ENCODE measurements at regions not wholly inside any gene's neighbourhood (a gene's known extent, or its start where the extent isn't known, plus 50 kb on each side); places are given as distances from the start of the nearest gene placed in this dataset.

DNA sequence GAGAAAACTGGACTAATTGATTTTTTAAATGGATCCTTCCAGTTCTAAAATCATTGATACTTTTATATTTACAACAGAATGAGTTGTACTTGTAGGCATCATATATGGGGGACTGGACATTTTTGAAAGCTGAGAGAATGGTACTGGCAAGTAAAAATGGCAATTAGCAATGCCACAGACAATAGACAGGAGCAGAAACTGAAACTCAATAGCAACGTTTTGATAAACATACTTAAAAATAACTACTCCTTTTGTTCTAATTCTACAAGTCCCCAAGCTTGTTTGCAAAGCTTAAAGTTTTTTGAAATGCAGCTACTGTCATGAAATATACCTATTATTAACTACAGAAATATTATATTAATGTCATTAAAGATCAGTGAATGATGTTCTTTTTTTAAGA lies 52.8 kb upstream of the FBXL7 start:
- FAIRE-seq, result no peak

DNA sequence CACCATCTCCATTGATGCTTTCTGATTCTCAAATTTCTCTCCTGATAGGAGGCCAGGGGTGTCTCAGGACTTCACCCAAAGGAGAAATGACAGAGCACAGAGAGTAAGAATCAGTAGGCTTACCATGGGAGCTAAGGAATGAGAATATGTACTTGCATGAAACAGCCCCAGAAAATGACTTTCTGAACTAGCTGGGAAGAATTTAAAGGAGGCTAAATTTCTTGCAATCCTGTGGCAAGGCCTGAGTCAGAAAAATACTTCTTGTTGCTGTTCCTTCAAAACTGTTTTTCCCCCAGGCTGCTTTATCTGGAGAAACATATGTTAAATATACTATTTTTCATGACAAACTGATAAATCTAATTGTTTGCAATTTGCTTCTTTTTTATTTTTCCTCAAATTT lies 53.4 kb upstream of the FBXL7 start:
- no peak for FAIRE-seq

DNA sequence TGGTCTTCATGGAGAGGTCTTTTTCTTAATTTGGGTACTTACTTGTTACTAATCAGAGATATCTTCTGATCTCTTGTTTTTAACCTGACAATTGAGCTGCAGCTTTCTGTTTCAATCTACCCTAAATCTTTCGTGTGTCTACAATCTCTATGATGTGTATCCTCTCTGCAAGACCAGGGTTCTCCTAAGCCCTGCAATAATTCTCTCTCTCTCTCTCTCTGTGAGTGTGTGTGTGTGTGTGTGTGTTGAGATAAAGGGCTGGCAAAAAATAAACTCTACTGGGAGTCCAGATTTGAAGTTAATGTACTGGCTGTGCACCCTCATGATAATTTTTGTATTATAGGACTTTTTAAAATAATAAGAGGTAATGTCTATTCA lies 57.8 kb upstream of the FBXL7 start:
- no peak for FAIRE-seq

DNA sequence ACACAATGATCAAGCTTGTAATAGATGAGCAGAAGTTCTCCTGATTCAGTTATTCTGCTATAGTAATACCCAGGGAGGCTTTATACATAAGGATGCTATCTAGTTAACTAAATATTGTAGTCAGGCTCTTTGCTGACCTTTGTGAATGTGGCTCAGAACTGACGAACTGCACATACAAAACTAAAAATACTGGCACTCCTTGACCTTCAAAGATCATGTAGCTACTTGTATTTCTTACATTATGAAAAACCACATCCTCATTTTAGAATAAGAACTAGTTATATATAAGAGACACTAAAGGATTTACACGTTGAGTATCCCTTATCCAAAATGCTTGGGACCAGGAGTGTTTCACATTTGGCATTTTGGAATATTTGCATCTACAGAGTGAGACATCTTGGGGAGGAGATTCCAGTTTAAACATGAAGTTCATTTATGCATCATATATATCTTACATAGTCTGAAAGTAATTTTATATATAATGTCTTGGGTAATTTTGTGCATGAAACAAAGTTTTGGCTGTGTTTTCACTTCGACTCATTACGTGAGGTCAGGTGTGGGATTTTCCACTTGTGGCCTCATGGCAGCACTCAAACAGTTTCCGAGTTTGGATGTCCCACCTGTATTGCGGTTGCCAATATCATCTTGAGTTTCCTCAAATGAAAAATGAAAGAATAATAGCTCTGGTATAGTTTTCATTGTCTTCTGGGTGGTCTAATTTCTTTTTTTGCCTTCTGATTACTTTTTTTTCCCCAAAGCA lies 58.4 kb upstream of the FBXL7 start:
- no peak for FAIRE-seq

DNA sequence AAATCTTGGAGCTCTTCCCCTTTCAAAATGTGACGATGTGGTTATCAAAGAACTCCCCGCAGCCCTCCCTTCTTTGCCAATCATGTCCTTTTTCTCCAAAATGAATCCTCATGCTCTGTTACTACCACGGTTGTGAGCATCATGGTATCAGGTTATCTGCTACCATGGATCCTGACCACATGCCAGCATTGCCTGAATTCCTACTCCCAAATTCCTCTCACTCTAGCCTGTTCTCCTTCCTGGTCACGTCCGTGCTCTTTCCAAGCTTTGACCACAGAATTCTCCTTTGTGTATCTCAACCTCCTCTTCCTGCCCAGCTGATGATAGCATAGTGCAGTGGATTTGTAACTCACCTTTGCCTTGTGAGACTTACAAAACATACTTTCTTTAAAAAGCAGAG lies 59.5 kb upstream of the FBXL7 start:
- FAIRE-seq, result no peak

DNA sequence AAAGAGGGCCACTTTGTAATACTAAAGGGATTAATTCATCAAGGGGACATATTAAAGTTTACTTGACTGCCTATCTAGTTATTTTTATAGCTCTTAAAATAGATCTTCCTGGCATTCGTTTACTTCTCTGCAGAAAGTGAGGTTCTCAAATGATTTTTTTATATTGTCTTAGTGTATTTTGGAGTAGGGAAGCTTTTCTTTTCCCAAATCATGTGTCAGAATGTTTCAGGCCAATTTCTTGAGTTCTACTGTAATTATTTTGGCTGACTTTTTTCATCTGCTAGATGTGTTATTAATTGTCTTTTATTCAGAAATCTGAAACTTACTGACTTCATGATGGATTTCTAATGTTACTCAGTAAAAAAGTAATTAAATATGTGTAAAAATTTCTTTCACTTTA lies 60.2 kb upstream of the FBXL7 start:
- FAIRE-seq, result no peak

DNA sequence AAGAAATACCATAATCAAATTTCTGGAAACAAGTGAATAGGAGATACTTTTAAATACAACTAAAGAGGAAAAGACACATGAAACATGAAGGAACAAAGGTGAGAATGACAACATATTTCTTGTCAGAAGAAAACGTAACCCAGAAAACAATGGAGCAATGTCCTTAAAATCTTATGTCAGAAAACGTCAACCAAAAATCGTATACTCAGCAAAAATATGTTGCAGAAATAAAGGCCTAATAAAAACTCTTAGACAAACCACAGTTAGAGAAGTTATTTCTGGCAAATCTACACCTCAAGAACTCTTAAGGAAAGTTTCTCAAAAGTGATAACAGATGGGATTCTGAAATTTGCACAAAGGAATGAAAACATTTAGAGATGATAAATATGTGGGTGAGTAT lies 66.3 kb upstream of the FBXL7 start:
- no peak for FAIRE-seq

DNA sequence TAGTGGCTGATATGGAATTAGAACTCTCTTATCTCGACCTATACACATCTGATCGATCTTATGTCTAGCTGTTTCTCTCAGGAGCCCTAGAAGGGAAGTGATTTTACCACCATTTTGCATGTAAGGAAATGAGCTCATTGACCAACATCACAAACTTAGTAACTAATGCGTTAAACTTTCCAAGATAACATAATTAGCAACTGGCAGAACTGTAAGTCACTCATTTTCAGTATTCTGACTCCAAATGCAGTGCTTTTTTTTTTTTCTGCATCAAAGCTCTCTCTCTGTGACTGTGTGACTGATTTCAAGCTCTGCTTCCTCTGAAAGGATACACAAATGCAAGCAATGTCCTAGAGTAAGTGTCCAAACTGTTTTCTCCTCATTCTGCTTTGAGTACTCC lies 68.1 kb upstream of the FBXL7 start:
- FAIRE-seq, result no peak

DNA sequence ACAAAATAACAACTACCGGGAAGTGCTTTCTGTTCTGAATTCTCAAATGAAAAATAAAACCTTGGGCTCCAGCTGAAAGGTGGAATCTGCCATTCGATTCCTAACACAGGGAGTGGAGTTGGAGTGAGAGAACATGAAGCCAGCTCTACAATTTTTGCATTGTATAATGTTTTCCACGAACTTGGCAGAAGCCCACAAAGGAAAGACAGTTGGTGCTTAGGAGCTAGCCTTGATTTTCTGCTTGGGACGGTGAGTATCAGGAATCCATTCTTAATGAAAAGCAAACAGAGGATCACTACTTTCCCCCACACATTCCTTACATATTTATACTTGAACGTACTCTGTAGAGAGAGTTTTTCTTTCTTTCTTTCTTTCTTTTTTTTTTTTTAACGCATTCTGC lies 74.2 kb upstream of the FBXL7 start:
- FAIRE-seq, result no peak

DNA sequence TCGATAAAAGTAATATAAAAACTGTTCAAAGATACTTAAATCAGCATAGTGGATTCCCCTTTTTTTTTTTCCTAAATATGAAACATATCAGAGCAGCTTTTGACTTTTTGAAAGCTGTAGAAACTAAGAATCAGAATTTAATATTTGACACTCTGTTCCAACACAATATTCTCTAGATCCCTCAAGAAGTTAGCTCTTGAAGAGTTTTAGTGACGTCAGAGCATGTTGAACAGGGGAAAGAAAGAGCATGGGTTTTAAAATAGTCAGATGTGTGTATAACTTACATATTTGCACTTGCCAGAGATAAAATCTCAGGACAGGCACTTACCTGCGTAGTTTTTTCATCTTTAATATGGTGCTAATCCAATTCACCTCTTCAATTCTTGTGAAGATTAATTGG lies 75.2 kb upstream of the FBXL7 start:
- no peak for FAIRE-seq

DNA sequence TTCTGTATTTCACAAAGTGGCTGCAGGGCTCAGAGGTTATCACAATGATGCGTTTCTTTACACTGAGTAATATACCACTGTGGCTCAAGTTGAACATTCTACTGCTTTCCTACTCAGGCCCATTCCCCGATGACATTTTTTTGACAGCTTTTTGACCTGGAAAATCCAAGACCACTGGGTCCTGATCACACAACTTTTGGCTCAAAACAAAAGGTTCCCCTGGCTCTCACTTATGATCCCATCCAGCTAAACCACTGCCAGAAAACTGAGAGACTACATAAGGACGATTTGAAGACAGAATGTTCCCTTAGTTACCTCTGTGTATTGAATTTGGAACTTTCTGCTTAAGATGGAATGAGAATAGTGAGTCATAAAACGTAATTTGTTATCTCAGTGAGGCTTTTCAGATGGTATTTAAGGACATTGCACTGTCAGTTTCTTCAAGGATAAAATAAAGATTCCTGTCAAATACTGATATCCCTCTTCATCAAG lies 78.0 kb upstream of the FBXL7 start:
- no peak for FAIRE-seq

DNA sequence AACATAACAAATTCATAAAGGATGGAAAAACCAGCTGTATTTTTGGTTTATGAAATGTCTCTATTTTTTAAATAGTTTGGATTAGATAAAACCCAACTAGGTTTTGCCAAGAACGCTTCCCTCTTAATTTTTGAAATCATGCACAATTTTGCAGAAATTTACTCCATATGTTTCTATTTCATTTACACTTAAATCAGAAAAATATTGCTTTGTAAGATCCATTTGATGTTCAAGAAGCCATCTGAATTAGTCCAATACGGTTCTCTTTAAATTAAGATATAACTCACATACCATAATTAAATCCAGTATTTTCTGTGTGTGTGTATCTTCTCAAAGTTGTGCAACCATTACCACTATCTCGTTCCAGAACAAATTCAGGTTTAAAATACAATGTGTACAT lies 78.6 kb upstream of the FBXL7 start:
- FAIRE-seq, result no peak

DNA sequence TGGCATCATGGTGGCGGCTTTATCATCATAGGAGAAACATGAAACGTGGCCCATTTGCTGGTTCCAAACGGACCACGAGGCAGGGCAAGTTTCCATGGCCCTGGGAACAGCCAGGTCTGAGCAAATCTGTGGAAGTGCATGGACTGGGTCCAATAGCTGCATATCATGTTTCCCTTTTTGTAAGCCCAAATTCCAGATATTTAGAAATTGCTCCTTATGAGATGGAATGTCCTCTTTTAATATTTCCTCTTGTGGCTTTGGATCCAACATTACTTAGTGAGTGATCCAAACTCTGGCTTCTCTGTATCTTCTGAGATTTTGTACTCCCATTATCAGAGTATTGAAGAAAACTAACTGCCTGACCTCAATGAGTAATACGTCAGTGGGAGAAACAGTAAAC lies 79.8 kb upstream of the FBXL7 start:
- FAIRE-seq, result no peak

DNA sequence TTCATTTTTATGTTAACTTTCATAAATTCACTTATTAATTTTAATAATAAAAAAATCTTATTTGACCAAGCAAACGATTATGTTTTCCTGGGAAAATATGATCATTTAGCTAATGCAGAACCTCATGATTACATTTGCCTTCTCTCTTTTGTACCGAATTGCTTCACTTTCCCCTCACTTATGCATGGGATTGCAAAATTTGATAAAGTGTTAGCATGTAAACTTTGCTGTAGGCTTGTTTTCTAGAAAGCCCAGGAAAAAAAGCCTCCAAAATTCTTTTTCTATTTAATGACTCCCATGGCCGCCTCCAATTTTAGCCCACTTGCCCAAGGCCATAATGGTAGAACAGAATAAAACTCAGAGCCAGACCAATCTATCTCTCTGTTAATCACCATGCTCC lies 82.8 kb upstream of the FBXL7 start:
- FAIRE-seq, result no peak

DNA sequence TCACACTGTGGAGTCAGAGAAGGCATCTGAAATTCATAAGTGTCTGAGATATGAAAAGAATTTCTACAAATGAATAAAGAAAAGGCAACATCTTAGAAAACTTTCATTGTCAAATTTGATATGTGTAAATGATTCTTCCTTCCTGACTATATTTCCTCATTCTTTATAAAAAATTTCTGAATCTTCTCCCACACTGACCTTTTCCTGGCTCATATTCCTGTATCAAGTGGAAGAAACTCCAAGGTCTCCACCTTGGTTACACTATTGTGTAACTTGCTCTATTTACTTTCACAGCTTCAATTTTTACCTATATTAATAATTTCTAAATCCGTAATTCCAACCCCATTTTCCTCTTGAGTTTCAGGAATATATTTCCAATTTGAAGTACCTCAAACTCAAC lies 93.5 kb upstream of the FBXL7 start:
- no peak for FAIRE-seq

DNA sequence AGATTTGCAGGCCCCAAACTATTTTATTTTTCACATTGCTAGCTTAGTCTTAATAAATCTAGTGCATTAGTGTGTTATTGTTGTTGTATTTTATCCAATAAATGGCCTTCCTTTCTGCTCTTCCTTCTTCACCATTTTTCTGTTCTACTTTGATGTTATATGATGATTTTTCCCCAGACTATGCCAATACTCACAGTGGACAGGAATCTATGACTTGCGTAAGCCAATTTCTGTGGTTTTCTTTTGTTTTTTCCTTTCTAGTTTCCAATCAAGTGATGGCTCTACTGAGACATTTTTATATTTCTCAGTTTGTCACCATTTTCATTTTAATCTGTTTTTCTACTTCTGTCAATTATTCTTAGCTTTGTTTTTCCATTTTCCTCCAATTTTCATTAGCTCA lies 106.8 kb upstream of the FBXL7 start:
- FAIRE-seq, result no peak

DNA sequence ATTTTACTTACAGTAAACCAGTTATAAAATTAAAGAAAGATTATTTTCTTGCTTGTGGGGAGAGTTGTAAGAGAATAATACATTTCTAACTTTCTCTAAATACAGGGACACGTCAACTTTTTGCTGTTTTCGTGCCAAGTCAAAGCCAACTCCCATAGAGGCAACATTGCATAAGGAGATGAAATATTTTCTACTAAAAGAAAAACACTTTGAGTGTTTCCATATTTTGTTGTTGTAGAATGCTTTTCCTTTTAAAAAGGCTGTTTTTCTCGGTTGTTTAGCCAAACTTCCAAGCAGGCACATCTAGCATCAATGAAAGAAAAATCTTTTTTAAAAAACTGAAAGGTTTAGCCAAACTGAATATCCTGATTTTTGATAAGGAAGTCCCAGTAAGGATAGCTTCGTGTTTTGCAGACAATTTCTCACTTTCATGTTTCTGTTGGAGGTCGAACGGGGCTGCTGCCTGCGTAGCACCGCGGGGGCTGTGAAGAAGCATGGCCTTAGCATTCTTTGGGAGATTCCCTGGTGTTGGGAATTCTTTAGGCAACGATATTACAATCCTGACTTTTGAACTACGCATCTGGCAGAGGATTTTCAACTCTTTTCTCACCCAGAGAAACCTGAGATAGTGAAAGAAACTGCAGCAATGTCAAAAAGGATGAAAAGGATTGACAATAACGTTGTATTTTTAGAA lies 108.1 kb upstream of the FBXL7 start:
- FAIRE-seq, result no peak

DNA sequence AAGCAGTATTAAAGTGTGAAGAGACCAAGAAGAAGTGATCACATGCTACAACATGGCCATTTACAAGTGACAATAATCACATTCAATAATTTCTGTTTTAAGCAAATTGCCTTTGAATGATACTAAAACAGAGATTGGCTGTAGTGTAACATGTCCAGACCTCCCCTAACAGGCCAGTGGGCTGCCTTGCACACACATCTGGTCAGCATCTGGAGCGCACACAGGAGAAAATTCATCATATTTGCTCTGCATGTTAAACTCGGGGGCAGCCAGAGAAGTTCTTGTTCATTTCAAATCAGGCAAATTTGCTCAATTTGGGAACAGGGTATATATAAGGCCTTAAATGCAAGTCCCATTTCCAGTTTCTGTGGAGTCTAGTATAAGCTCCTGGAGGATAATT lies 111.1 kb upstream of the FBXL7 start:
- FAIRE-seq, result no peak

DNA sequence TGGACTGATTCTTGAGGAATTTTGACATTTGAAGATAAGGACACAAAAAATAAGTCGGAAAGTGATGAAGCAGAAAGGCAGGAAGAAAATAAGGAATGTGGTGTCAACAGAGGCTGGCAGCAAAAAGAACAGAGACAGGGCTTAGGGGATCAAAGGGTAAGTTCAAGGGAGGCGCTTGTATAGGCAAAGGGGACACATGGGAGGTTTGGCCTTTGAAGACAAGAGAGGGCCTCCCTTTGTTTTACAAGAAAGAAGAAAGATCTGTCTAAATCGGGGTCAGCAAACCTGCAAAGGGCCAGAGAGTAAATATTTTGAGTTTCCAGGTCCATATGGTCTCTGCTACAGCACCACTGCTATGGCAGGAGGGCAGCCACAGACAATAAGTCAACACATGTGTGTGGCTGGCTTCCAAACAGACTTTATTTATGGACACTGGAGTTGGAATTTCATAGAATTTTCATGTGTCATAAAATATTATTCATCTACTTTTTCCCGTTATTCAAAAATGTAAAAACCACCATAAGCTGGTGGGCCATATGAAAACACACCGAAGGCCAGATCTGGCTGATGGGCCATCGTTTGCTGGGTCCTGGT lies 112.0 kb upstream of the FBXL7 start:
- no peak for FAIRE-seq

DNA sequence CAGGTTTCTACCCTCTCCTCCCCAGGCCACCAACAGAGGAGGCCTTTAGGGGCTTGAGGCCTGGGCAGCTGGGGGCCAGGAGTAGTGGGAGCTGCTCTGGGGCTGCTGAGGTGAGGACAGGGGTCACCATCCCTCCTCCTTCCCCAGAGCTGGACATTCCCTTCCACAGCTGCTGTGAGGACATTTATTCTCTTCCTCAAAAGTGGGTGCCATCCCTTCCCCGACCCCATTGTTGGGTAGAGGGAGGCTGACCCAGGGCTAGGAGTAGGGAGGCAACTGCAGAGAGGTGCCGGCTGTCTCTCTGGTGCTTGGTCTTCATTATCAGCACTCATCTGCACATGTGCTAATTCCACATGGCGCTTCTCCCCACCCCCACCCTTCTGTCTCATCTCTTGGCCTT lies 113.9 kb upstream of the FBXL7 start:
- no peak for FAIRE-seq

DNA sequence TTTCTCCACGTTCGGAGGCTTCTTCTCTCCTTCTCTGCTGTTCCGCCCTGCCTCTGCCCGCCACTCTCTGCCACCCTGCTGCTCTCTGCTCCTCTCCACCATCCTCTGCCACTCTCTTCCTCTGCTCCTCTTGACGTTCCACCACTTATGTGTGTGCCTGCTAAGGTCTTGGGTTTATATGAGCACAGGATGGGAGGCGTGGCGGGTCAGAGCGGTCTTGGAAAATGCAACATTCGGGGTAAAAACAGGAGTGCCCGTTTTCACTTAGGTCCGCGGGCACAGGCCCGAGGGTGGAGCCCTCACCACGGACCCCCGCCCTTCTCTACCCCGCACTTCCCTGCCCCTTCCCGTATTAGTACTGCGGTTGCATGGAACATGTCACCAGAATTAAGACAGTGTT lies 114.4 kb upstream of the FBXL7 start:
- FAIRE-seq, result no peak

DNA sequence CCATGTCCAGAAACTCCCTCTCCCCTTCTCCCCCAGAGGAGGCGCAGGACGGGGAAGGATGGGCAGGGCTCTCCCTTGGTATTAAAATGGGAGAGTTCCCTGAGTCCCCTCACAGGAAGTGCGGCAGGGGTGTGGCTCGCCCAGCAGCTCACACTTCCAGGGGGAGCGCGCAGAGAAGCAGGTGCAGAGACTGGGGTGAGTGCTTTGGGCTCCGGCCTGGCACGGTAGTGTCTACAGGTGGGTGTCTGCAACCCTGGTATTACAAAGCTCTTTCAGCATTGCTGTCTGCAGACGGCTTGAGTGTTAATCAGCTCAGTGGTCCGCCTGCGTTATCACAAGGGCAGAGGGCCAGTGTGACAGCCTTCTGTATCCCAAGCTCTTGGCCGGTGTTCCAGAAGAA lies 114.9 kb upstream of the FBXL7 start:
- FAIRE-seq, result no peak

DNA sequence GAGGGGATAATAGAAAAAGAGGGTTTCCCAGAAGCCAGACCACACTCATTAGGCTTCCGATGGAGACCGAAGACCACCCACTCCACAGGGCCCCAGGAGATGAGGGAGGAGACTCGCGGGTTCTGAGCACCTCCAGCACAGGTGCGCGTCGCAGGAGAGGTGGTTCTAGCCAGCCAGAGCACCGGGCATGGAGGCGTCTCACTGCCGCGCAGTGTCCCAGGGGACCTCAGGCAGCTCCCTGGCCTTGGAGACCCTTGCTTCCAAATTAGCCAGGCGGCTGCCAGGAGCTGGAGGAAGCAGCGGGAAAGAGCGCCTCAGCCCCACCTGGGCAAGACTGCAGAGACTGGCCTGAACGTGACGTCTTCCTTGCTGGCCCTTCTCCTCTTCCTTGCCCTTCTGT lies 115.4 kb upstream of the FBXL7 start:
- FAIRE-seq, result no peak

DNA sequence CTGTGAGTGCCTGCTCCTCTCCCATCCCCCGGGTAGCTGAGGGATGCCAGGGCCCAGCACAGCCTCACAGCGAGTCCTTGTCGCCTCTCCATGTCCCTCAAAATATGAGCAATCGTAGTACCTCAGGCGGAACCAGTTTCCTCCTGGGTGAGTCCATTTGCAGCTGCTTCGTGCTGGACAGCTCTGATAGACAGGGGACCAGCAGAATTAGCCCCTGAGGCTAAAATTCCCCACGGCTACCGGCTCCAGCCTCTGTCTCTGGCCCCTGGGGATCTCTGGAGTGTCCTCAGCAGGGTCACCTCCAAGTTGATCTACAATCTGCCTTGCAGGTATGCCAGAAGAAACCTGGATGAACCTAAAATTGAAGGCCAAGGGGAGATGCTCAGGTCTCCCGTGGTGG lies 115.8 kb upstream of the FBXL7 start:
- FAIRE-seq, result no peak

DNA sequence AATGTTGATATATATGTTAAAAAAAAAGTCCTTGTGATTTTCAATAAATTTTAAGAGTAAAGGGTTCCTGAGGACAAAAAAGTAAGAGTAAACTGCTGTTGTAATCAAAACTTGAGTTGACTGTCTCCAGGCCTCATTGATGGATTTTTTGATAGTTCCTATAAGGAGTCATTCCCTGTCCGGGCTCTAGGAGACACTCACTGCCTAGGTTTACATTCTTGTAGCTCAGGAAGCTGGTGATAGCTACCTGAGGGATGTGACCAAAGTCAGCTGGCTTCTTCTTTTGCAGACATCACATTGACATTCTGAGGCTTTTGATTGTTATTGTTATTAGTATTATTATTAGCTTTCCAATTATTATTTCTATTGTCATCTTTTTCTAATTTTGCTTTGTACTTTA lies 116.5 kb upstream of the FBXL7 start:
- FAIRE-seq, result no peak
